GM18867 (cell line): ENCODE measurements at regions not wholly inside any gene's neighbourhood (a gene's known extent, or its start where the extent isn't known, plus 50 kb on each side); places are given as distances from the start of the nearest gene placed in this dataset.
"Not testable (repeated sequence)": the region's sequence is repeated elsewhere in the genome, so short reads cannot be mapped to it uniquely, and the experiment has no call there.

Source experiments
- ATAC-seq: cut with Tn5 transposase; IDR thresholded peaks from one replicate; pipeline ENCODE4 v1.9.1; 2021; ENCODE audit warnings: mild to moderate bottlenecking, moderate library complexity; ENCODE audit not compliant: unreplicated experiment

GRCh38 chr7:116371536-116371935 is 128.0 kb upstream of the CAV2 start:
- ATAC-seq: not testable (repeated sequence)

GRCh38 chr7:116373229-116373628 is 126.3 kb upstream of the CAV2 start:
- ATAC-seq: not testable (repeated sequence)

- ATAC-seq: no peak
Observed at GRCh38 chr7:116377721-116378120, 121.8 kb upstream of the CAV2 start.

DNA sequence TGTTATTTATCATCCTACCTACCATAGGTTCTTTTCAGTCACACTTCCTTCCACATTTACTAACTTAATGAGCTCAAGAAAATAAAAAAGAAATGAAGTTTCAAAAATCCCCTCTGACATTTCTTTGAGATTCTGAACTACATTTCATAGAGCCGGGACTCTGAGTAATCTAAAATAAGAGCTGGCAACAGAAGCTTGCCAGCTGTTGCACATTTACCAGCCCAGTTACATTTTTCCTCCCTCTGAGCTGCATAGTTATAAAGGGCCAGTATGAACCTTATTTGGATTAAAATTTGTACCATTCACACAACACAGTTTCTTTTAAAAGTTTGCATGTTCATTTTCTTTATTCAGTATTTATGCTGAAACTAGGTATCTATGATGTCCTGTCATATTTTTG is 119.5 kb upstream of the CAV2 start:
- ATAC-seq: no peak

GRCh38 chr7:116382375-116382774 is 117.2 kb upstream of the CAV2 start:
- no peak for ATAC-seq

DNA sequence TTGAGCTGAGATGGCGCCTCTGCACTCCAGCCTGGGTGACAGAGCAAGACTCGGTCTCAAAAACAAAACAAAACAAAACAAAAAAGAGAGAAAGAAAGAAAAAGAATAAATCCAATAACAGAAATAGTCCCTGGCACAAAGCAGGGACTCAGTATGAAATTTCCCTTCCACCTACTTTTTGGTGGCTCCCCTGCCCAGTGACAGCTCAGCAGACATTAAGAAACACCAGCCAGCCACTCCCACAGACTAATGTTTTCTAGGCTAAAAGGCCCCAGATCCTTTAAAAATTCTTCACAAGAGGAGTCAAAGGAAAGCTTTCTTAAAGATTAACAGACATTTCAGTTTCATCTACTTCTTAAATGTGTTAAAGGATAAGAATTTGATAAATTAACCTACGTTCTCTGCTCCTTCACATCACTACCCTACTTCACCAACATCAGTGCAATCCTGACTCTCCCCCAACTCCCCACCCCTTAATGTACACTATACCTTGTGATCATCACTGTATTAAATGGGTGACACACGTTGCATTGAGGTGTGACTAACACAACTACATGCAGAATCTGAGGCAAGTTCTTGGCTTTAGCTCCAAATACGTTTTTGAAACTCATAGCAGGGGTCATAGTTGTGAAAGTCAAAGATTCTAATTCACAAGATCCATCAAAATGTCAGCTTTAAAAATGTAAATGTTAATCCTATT is 114.5 kb upstream of the CAV2 start:
- no peak for ATAC-seq

GRCh38 chr7:116386674-116387073 is 112.9 kb upstream of the CAV2 start:
- no peak for ATAC-seq

- no peak for ATAC-seq
Observed at GRCh38 chr7:116390363-116390762, 109.2 kb upstream of the CAV2 start.

- no peak for ATAC-seq
Observed at GRCh38 chr7:116392806-116393205, 106.7 kb upstream of the CAV2 start.

DNA sequence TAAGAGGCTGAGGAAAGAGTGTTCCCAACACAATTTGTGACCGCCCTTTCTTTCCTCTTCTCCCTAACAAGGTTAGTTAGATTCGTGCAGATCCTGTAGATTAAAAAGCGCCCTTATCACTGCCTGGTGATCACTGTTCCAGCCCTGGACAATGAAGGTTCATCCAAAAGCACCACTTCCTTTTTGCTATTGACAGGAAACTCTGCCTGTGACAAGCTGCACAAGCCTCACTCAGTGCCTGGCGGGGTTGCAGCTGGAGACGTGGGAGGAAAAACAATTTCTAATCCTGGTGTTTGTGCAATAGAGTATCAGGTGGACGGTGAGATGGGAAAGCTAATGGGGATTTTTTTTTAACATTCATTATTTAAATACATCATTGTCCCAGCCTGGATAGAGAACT is 105.9 kb upstream of the CAV2 start:
- no peak for ATAC-seq

DNA sequence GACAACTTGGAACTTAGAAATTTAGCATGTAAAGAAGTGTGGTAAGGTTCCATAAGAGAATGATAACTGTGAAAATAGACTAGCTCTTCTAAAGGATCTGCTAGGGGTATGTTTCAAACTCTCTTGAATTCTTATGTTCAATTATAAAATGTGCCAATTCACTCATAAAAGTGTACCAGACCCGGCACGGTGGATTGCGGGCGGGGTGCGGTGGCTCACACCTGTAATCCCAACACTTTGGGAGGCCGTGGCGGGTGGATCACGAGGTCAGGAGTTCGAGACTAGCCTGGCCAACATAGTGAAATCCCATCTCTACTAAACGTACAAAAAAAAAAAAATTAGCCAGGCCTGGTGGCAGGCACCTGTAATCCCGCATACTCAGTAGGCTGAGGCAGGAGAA is 105.4 kb upstream of the CAV2 start:
- no peak for ATAC-seq

- no peak for ATAC-seq
Observed at GRCh38 chr7:116395141-116395791, 104.3 kb upstream of the CAV2 start.

DNA sequence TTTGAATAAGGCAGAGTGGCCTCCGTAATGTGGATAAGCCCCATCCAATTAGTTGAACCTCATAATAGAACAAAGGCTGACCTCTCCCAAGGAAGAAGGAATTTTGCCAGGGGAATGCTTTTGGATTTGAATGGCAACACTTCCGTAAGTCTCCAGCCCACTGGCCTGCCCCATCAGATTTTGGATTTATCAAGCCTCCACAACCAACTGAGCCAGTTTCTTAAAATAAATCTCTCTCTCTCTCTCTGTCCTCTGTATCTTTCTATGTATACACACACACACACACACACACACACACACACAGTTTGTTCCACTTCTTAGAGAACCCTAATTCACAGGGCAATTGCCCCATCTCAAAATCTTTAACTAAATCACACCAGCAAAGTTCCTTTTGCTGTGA is 100.9 kb upstream of the CAV2 start:
- no peak for ATAC-seq

DNA sequence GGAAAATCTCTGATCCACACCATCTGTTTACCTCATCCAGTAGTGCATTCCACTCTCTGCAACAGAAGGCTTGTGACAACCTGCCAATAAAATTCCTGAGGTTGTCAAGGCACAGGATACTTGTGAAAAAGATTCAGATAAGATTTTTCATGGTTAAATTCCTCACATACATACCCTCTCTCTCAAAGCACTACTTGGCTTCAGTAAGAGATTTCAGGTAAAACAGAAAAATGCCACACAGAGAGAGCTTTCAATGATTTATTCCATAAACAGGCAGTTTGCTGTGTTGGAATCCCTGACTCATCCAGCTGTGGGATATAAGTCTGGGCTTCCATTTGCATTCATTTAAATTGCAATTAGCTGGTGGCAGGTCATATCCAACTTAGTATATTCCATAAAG is 99.7 kb upstream of the CAV2 start:
- ATAC-seq: no peak

DNA sequence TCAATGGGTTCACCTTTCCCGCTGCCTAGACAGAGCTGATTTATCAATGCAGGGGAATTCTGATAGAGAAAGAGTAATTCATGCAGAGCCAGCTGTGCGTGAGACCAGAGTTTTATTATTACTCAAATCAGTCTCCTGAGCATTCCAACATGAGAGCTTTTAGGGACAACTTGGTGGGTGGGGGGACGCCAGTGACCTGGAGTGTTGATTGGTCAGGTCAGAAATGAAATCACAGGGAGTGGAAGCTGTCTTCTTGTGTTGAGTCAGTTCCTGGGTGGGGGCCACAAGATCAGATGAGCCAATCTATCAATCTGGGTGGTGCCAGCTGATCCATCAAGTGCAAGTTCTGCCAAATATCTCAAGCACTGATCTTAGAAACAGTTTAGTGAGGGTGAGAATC is 99.0 kb upstream of the CAV2 start:
- no peak for ATAC-seq

- no peak for ATAC-seq
Observed at GRCh38 chr7:116401711-116402110, 97.8 kb upstream of the CAV2 start.

- ATAC-seq: no peak
Observed at GRCh38 chr7:116403265-116403664, 96.3 kb upstream of the CAV2 start.

DNA sequence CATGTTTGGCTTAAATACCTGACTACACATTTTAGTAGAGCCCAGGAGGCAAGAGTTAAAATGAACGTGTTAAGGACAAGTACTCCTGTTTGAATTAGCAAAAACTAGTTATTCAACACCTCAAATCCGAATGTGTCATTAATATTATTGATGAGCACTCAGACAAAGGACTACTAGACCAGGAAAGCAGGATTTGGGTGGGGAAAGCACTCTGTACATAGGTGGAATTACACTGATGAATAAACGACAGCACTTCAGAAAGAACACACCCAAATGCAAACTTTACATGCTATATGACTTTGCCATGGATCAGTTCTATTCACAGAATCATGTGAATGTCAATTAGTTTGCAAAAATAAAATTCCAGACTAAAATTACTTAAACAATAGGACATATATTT is 95.1 kb upstream of the CAV2 start:
- no peak for ATAC-seq

DNA sequence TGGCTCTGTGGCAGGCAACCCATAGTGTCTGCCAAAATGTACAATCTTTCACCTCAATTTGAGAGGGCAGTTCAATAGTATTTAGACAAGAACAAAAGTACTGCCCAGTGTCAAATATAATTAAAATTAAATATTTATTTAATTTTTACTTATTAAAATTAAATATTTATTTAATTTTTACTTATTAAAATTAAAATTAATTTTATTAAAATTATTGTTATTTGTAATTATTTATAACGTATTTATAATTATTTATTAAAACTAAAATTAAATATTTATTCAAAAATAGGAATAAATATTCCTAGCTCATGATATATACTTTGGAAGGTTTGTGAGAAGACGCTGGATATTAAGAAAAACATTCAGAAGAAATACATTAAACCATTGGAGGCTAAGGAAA is 93.7 kb upstream of the CAV2 start:
- no peak for ATAC-seq

- ATAC-seq: no peak
Observed at GRCh38 chr7:116407165-116407564, 92.4 kb upstream of the CAV2 start.

GRCh38 chr7:116408166-116408565 is 91.4 kb upstream of the CAV2 start:
- ATAC-seq: no peak

DNA sequence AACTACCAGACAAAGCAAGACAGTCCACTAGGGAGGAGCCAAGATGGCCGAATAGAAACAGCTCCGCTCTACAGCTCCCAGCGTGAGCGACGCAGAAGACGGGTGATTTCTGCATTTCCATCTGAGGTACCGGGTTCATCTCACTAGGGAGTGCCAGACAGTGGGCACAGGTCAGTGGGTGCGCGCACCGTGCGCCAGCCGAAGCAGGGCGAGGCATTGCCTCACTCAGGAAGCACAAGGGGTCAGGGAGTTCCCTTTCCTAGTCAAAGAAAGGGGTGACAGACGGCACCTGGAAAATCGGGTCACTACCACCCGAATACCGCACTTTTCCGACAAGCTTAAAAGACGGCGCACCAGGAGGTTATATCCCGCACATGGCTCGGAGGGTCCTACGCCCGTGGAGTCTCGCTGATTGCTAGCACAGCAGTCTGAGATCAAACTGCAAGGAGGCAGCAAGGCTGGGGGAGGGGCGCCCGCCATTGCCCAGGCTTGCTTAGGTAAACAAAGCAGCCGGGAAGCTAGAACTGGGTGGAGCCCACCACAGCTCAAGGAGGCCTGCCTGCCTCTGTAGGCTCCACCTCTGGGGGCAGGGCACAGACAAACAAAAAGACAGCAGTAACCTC is 90.6 kb upstream of the CAV2 start:
- ATAC-seq: not testable (repeated sequence)
